HCT116 (cell line): ENCODE measurements at regions not wholly inside any gene's neighbourhood (a gene's known extent, or its start where the extent isn't known, plus 50 kb on each side); places are given as distances from the start of the nearest gene placed in this dataset.

Experiments
- ATAC-seq: fragments of 200-7000 bp; cut with Tn5 transposase; 2 replicates; pipeline ENCODE4 v1.9.1; 2020; ENCODE audit warnings: mild to moderate bottlenecking, moderate library complexity
- BruUV-seq: library from RNA; stranded (reverse); fragments of 400-500 nt; replicated peaks from 2 replicates; lab custom pipeline; 2021; lab: Mats Ljungman, UMichigan
- CTCF ChIA-PET: fragments of 300-600 bp; sonication (Branson Sonifier 250); formaldehyde crosslinking; loops from one replicate; lab custom pipeline; 2021; ENCODE audit warnings: antibody characterized with exemption; lab: Charles Lee
- POLR2A ChIA-PET: fragments of 300-600, 350-600 bp; sonication (Branson Sonifier 250); formaldehyde crosslinking; loops from one replicate; lab custom pipeline; 2021; ENCODE audit warnings: antibody characterized with exemption; lab: Charles Lee
- RAD21 ChIA-PET, 2 experiments: fragments of 300-600 bp; sonication (Branson Sonifier 250); formaldehyde crosslinking; loops; one replicate each; lab custom pipeline; 2023; ENCODE audit warnings: low total read pairs in 2 of 2; ENCODE audit not compliant: uncharacterized antibody in 2 of 2, unreplicated experiment in 2 of 2, low non-redundant PET in 1 of 2; lab: Charles Lee
- DNase-seq: peaks from one replicate; pipeline ENCODE4 v3.0.0-alpha.2; 2010; ENCODE audit warnings: low read depth, low spot score
- H2AFZ ChIP-seq: fragments of 200-600 bp; shearing (Covaris generic), sonication (generic); 2 replicates; pipeline ENCODE4 v1.6.1; 2017; ENCODE audit warnings: low read depth, mixed run types, mixed read lengths, antibody characterized with exemption, low read length; ENCODE audit not compliant: poor library complexity, severe bottlenecking
- H3K27ac ChIP-seq: 2 replicates; pipeline ENCODE4 v1.5.1; 2012; ENCODE audit warnings: low read depth, low read length
- H3K27me3 ChIP-seq: fragments of 200-600 bp; sonication (generic); 2 replicates; pipeline ENCODE4 v1.6.1; 2016; ENCODE audit warnings: mixed run types, low read length, mixed read lengths; ENCODE audit not compliant: insufficient read depth
- H3K36me3 ChIP-seq, 2 experiments: fragments of 200-500 bp in 1 of 2; fragments of 200-600 bp in 1 of 2; sonication (Bioruptor generic) in 1 of 2; sonication (generic) in 1 of 2; 2 replicates each; pipeline versions ENCODE4 v1.5.1 to v1.6.1; 2014 to 2016; ENCODE audit warnings: low read length in 2 of 2, inconsistent platforms in 1 of 2, mixed read lengths in 1 of 2, mixed run types in 1 of 2; ENCODE audit not compliant: insufficient read depth in 2 of 2, control insufficient read depth in 1 of 2
- H3K4me1 ChIP-seq, 2 experiments: fragments of 200-600 bp in 1 of 2; sonication (generic) in 1 of 2; 2 replicates each; pipeline versions ENCODE4 v1.5.1 to v1.6.1; 2012 to 2017; ENCODE audit warnings: low read length in 2 of 2, inconsistent platforms in 1 of 2, mild to moderate bottlenecking in 1 of 2, mixed read lengths in 1 of 2, mixed run types in 1 of 2, moderate library complexity in 1 of 2; ENCODE audit not compliant: insufficient read depth in 2 of 2, control insufficient read depth in 1 of 2
- H3K4me2 ChIP-seq: fragments of 200-600 bp; sonication (generic); 2 replicates; pipeline ENCODE4 v1.6.1; 2017; ENCODE audit warnings: mixed run types, low read length, mixed read lengths
- H3K4me3 ChIP-seq, 2 experiments: fragments of 200-600 bp in 1 of 2; sonication (generic) in 1 of 2; replicated peaks in 1 of 2; 2 replicates each; pipeline ENCODE4 v1.5.1; 2011 to 2016; ENCODE audit warnings: low read length in 2 of 2, control low read depth in 1 of 2, low read depth in 1 of 2, mild to moderate bottlenecking in 1 of 2, mixed read lengths in 1 of 2, mixed run types in 1 of 2
- H3K79me2 ChIP-seq: fragments of 200-600 bp; sonication (generic); 2 replicates; pipeline ENCODE4 v1.6.1; 2017; ENCODE audit warnings: mild to moderate bottlenecking, mixed run types, low read length, moderate library complexity, mixed read lengths; ENCODE audit not compliant: insufficient read depth
- H3K9ac ChIP-seq: fragments of 200-600 bp; sonication (generic); 2 replicates; pipeline ENCODE4 v1.6.1; 2016; ENCODE audit warnings: low read length, mixed read lengths
- H3K9me2 ChIP-seq: fragments of 200-600 bp; sonication (generic), shearing (Covaris generic); 2 replicates; pipeline ENCODE4 v1.6.1; 2017; ENCODE audit warnings: mixed run types, mild to moderate bottlenecking, moderate library complexity; ENCODE audit not compliant: insufficient read depth
- H3K9me3 ChIP-seq, 2 experiments: fragments of 200-500 bp in 1 of 2; fragments of 200-600 bp in 1 of 2; sonication (Bioruptor generic) in 1 of 2; sonication (generic) in 1 of 2; 2 replicates each; pipeline ENCODE4 v1.6.1; 2014 to 2017; ENCODE audit warnings: low read length in 2 of 2, mixed read lengths in 2 of 2, inconsistent platforms in 1 of 2, low read depth in 1 of 2, mild to moderate bottlenecking in 1 of 2, mixed run types in 1 of 2, moderate library complexity in 1 of 2; ENCODE audit not compliant: control insufficient read depth in 1 of 2, insufficient read depth in 1 of 2
- H4K20me1 ChIP-seq: fragments of 200-600 bp; sonication (generic), shearing (Covaris generic); 2 replicates; pipeline ENCODE4 v1.6.1; 2017; ENCODE audit warnings: mixed run types, mild to moderate bottlenecking, moderate library complexity; ENCODE audit not compliant: insufficient read depth
- CEBPB ChIP-seq: IDR thresholded peaks from 2 replicates; pipeline ENCODE4 v1.6.1; 2012; ENCODE audit warnings: low read depth
- EGR1 ChIP-seq: IDR thresholded peaks from 2 replicates; pipeline ENCODE4 v1.6.1; 2012; ENCODE audit warnings: low read depth
- FOSL1 ChIP-seq: IDR thresholded peaks from 2 replicates; pipeline ENCODE4 v1.6.1; 2012; ENCODE audit warnings: low read depth
- POLR2AphosphoS5 ChIP-seq: IDR thresholded peaks from 2 replicates; pipeline ENCODE4 v1.6.1; 2011; ENCODE audit warnings: mild to moderate bottlenecking, low read depth, low read length, moderate library complexity
- RAD21 ChIP-seq: IDR thresholded peaks from 2 replicates; pipeline ENCODE4 v1.6.1; 2012; ENCODE audit warnings: low read depth, mild to moderate bottlenecking
- REST ChIP-seq: IDR thresholded peaks from 2 replicates; pipeline ENCODE4 v1.6.1; 2012; ENCODE audit warnings: low read depth
- SIN3A ChIP-seq: IDR thresholded peaks from 2 replicates; pipeline ENCODE4 v1.6.1; 2012; ENCODE audit warnings: low read depth
- SP1 ChIP-seq: IDR thresholded peaks from 2 replicates; pipeline ENCODE4 v1.6.1; 2012; ENCODE audit warnings: low read depth
- SRF ChIP-seq: IDR thresholded peaks from 2 replicates; pipeline ENCODE4 v1.6.1; 2012; ENCODE audit warnings: low read depth
- TCF7L2 ChIP-seq: IDR thresholded peaks from 2 replicates; pipeline ENCODE4 v1.7.0; 2011; ENCODE audit warnings: borderline replicate concordance, inconsistent platforms; ENCODE audit not compliant: insufficient read depth, insufficient read length; ENCODE audit errors: extremely low read depth
- ZFX ChIP-seq: fragments of 450-650 bp; IDR thresholded peaks from 2 replicates; pipeline ENCODE4 v1.6.1; 2017
- intact Hi-C: fragments of 100-400 bp; cut with micrococcal nuclease; formaldehyde crosslinking; loops from 2 replicates; pipeline ENCODE4 v1.10.0; 2022

- POLR2A ChIA-PET, result no interaction called here
- no peaks in the 10 kb centered on the region for H3K4me1 ChIP-seq
- H3K9me3 ChIP-seq, result peaks cover 0 to 12% of the 10 kb centered on the region in 2 experiments; a peak in 2 of 4 replicates
- intact Hi-C loops, result no loop called here
- no peaks in the 10 kb centered on the region for H3K9me2 ChIP-seq
- no TSS peak for BruUV-seq
- RAD21 ChIA-PET, result no interaction called here
- H3K27me3 ChIP-seq, result no peaks in the 10 kb centered on the region
- ATAC-seq (no peak), DNase-seq (no peak)
- H3K4me2 ChIP-seq, result no peak overlapping the region
- no peaks in the 10 kb centered on the region for H4K20me1 ChIP-seq
- CTCF ChIA-PET, result no interaction called here
- H3K27ac ChIP-seq, result no peak overlapping the region
- no peaks in the 10 kb centered on the region for H3K79me2 ChIP-seq
- TF ChIP-seq TCF7L2, result no peak
- no peak for TF ChIP-seq ZFX
- TF ChIP-seq EGR1, result no peak
- no peak for TF ChIP-seq POLR2AphosphoS5
- no peak for TF ChIP-seq FOSL1
- no peak for TF ChIP-seq CEBPB
- no peak for TF ChIP-seq RAD21
- no peak for TF ChIP-seq SP1
- TF ChIP-seq REST, result no peak
- no peak for TF ChIP-seq SRF
- TF ChIP-seq SIN3A, result no peak
- no peak overlapping the region for H3K9ac ChIP-seq
- no peak overlapping the region for H3K4me3 ChIP-seq
- no peak overlapping the region for H2AFZ ChIP-seq
- H3K36me3 ChIP-seq, result no peaks in the 10 kb centered on the region
Observed at GRCh38 chr18:38074298-38074876, 508.8 kb upstream of the CELF4 start.
